CD4-positive, CD25-positive, alpha-beta regulatory T cell (primary cell): ENCODE measurements at regions not wholly inside any gene's neighbourhood (a gene's known extent, or its start where the extent isn't known, plus 50 kb on each side); places are given as distances from the start of the nearest gene placed in this dataset.
A peak's percentile ranks its signal among the peaks of the same experiment; 100 is the strongest.
"Not testable (repeated sequence)": the region's sequence is repeated elsewhere in the genome, so short reads cannot be mapped to it uniquely, and the experiment has no call there.

Source experiments
- ATAC-seq, 2 donors: fragments of 150-1000 bp; cut with Tn5 transposase; one replicate each; pipeline ENCODE4 v1.10.0; 2021; ENCODE audit warnings: low read depth in 2 of 2, moderate number of reproducible peaks in 2 of 2, moderate library complexity in 1 of 2
- DNase-seq, 3 donors: peaks; one replicate each; pipeline versions ENCODE4 v3.0.0 to v3.0.0-alpha.2; 2012 to 2022; ENCODE audit warnings: mixed read lengths in 1 of 3
- H3K27ac ChIP-seq: one replicate; pipeline ENCODE4 v1.7.0; 2013; ENCODE audit warnings: mild to moderate bottlenecking, low read length; ENCODE audit not compliant: insufficient read depth, poor library complexity, severe bottlenecking
- H3K27me3 ChIP-seq: one replicate; pipeline ENCODE4 v1.7.0; 2013; ENCODE audit warnings: low read length; ENCODE audit not compliant: control insufficient read depth, insufficient read depth
- H3K36me3 ChIP-seq: one replicate; pipeline ENCODE4 v1.7.0; 2013; ENCODE audit warnings: mild to moderate bottlenecking, low read length, moderate library complexity; ENCODE audit not compliant: control insufficient read depth, insufficient read depth
- H3K4me1 ChIP-seq: 2 replicates; pipeline ENCODE4 v1.7.0; 2013; ENCODE audit warnings: mild to moderate bottlenecking, low read length; ENCODE audit not compliant: insufficient read depth, control insufficient read depth, poor library complexity, severe bottlenecking
- H3K4me3 ChIP-seq: one replicate; pipeline ENCODE4 v1.7.0; 2013; ENCODE audit warnings: low read depth, mild to moderate bottlenecking, low read length, moderate library complexity
- H3K9me3 ChIP-seq, 2 experiments: 1 replicate in 1 of 2; 2 replicates in 1 of 2; pipeline ENCODE4 v1.7.0; 2013; ENCODE audit warnings: low read length in 2 of 2, mild to moderate bottlenecking in 1 of 2, moderate library complexity in 1 of 2; ENCODE audit not compliant: control insufficient read depth in 2 of 2
- H3K27ac Mint-ChIP-seq, 3 donors: one replicate each; pipeline ENCODE4 v1.8.0; 2020 to 2022; ENCODE audit warnings: mild to moderate bottlenecking in 3 of 3, mixed read lengths in 3 of 3, moderate library complexity in 2 of 3
- H3K27me3 Mint-ChIP-seq: one replicate; pipeline ENCODE4 v1.8.0; 2022; ENCODE audit warnings: mild to moderate bottlenecking, mixed read lengths
- H3K36me3 Mint-ChIP-seq: one replicate; pipeline ENCODE4 v1.8.0; 2020; ENCODE audit warnings: mixed read lengths
- H3K4me1 Mint-ChIP-seq, 4 donors: one replicate each; pipeline ENCODE4 v1.8.0; 2020 to 2022; ENCODE audit warnings: mixed read lengths in 4 of 4, mild to moderate bottlenecking in 1 of 4
- H3K4me3 Mint-ChIP-seq, 4 donors: one replicate each; pipeline ENCODE4 v1.8.0; 2020 to 2022; ENCODE audit warnings: mild to moderate bottlenecking in 4 of 4, mixed read lengths in 4 of 4, moderate library complexity in 3 of 4
- H3K9me3 Mint-ChIP-seq, 7 donors: one replicate each; pipeline ENCODE4 v1.8.0; 2020 to 2022; ENCODE audit warnings: mixed read lengths in 7 of 7, mild to moderate bottlenecking in 3 of 7, moderate library complexity in 2 of 7

DNA sequence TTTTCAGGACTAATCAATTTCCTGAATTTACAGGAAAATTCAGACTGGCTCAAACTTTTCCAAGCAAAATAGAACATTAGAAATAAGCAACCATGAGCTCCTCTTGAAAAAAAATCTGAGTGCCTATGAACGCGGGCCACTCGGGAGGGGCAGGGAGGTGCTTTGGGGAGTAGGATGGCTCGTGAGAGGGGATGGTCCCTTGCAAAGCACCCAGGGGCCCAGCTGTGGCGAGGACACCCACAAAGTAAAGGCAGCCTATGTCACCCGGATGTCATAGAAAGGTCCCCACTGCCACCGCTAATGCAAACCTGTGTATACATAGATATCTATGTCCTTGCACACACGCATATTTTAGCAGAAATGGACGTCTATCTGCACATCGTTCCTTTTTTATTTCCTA, 309.9 kb downstream of the ADGRD1 start:
- no peak for ATAC-seq
- Mint-ChIP-seq H3K9me3 (no peaks in the 10 kb centered on the region), H3K36me3 (no peaks in the 10 kb centered on the region), H3K4me1 (peaks cover 0 to 2% (median 0%) of the 10 kb centered on the region in 4 donors), H3K4me3 (no peak overlapping the region), H3K27me3 (no peaks in the 10 kb centered on the region), H3K27ac (peak overlapping the region in 1 of 3 donors; percentile 68)
- no peak for DNase-seq
- Histone ChIP-seq H3K4me1 (no peaks in the 10 kb centered on the region), H3K27me3 (no peaks in the 10 kb centered on the region), H3K9me3 (no peaks in the 10 kb centered on the region), H3K36me3 (no peaks in the 10 kb centered on the region), H3K27ac (no peak overlapping the region), H3K4me3 (no peak overlapping the region)

DNA sequence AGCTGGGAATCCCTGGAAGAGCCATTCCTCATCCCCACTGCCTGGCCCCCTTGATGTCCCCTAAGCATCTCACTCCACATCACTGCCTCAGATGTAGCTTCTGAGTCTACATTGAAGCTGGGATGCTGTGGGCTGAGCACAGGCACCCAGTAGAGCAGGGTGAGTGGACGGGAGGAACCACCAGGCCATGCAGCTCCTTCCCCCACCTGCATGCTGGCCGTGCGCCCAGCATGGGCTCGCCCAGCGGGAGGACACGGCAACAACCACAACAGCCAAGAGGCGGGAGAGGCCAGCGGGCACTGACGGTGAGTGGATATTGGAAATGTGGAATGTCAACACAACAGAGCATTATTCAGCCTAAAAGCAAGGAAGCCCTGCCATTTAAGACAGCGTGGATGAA, 310.9 kb downstream of the ADGRD1 start:
- Mint-ChIP-seq H3K4me1 (peaks cover 0 to 2% (median 0%) of the 10 kb centered on the region in 4 donors), H3K36me3 (no peaks in the 10 kb centered on the region), H3K27ac (no peak overlapping the region), H3K27me3 (no peaks in the 10 kb centered on the region), H3K9me3 (no peaks in the 10 kb centered on the region), H3K4me3 (no peak overlapping the region)
- Histone ChIP-seq H3K36me3 (no peaks in the 10 kb centered on the region), H3K9me3 (no peaks in the 10 kb centered on the region), H3K4me3 (no peak overlapping the region), H3K4me1 (no peaks in the 10 kb centered on the region), H3K27me3 (no peaks in the 10 kb centered on the region), H3K27ac (no peak overlapping the region)
- no peak for DNase-seq
- ATAC-seq, result no peak

DNA sequence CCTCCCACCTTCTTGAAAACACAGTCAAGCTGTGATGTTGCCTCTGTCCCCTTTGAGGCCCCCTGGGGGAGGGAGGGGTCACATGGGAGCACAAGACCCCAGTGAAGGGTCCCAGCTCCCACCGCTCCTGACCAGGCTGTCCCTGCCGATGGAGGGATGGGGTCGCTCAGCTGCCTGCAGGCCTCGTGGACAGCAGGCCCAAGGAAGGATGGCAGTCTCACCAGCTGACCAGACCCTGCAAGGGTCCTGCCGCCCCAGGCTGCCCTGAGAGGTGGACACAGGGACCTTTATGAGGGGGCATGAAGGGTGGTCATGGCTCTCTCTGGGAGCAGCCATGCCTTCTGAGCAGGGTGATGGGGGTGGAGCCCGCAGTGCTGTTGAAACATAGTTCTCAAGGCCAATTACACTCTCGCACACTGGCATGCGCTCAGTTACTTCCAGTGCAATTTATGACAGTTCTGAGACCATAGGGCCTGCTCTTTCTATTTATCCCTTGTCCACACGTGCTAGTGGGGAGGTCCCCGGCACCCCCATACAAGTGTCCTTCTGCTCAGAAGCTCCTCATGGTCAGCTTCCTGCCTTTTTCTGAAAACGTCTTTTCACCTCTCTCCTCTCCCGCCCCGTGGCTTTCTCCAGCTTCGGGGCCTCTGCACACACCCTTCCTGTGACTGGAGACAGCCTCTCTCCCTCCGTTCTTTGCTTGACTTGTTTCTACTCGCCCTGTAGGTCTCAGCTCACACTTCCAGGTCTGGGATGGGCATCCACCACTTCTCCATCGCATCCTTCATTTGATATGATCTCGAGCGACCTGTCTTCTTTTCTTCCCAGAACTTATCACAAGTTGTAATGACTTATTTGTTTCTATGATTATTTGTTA, 313.1 kb downstream of the ADGRD1 start:
- Mint-ChIP-seq H3K36me3 (no peaks in the 10 kb centered on the region), H3K27me3 (no peaks in the 10 kb centered on the region)

DNA sequence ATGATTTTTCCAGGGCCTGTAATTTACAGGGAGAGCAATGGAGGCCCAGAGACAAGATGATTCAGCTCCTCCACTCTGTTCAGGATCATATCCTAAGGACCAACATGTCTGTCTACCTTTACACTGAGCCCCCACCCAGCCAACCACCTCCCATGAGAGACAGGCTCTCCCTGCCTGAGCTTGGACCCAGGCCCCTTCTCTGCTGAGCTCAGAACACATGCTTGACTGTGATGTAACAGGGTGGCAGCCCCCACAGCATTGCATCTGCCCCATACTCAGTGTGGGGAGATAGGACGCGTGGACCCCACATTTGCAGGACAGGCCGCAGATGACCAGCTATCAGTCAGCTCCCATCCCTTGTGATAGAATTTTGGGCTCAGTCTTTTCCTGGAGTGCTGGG, 313.9 kb downstream of the ADGRD1 start:
- H3K4me1 Mint-ChIP-seq, result peaks cover 0 to 2% (median 0%) of the 10 kb centered on the region in 4 donors

More for the DNA sequence above, 313.1 kb downstream of the ADGRD1 start:
- Histone ChIP-seq H3K27me3 (no peaks in the 10 kb centered on the region), H3K4me3 (no peak overlapping the region), H3K4me1 (no peaks in the 10 kb centered on the region), H3K27ac (no peak overlapping the region), H3K36me3 (no peaks in the 10 kb centered on the region), H3K9me3 (no peaks in the 10 kb centered on the region)
- ATAC-seq (no peak), DNase-seq (no peak)
- Mint-ChIP-seq H3K4me3 (no peak overlapping the region), H3K9me3 (no peaks in the 10 kb centered on the region), H3K4me1 (peaks cover 0 to 2% (median 0%) of the 10 kb centered on the region in 4 donors), H3K27ac (no peak overlapping the region)

DNA sequence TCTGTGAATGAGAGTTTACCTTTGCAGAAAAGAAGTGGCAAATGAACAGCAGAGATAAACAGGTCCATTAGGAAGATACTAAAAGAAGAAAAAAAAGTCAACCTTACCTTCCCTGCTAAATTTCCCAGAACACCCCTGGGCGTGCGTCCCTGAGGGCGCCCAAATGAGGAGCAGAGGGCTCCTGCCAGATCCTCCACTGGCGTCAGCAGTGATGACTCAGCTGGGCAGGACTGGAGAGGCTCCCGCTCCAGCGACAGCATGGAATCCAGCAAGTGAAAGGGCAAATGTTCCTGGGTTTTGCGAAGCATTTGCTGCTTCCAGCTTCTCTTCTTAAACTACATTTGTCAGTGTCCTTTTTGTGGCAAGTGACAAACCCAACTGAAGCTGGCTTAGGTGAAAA, 314.4 kb downstream of the ADGRD1 start:
- H3K27me3 Mint-ChIP-seq, DNase-seq, H3K27ac Mint-ChIP-seq: not testable (repeated sequence)

More for the DNA sequence above, 313.9 kb downstream of the ADGRD1 start:
- no peak for ATAC-seq
- Mint-ChIP-seq H3K4me3 (no peak overlapping the region), H3K27me3 (no peaks in the 10 kb centered on the region), H3K36me3 (no peaks in the 10 kb centered on the region), H3K27ac (no peak overlapping the region), H3K9me3 (no peaks in the 10 kb centered on the region)
- no peak for DNase-seq
- H3K4me3 ChIP-seq, result no peak overlapping the region
- no peaks in the 10 kb centered on the region for H3K27me3 ChIP-seq
- no peak overlapping the region for H3K27ac ChIP-seq
- H3K9me3 ChIP-seq, result no peaks in the 10 kb centered on the region
- no peaks in the 10 kb centered on the region for H3K4me1 ChIP-seq
- no peaks in the 10 kb centered on the region for H3K36me3 ChIP-seq

DNA sequence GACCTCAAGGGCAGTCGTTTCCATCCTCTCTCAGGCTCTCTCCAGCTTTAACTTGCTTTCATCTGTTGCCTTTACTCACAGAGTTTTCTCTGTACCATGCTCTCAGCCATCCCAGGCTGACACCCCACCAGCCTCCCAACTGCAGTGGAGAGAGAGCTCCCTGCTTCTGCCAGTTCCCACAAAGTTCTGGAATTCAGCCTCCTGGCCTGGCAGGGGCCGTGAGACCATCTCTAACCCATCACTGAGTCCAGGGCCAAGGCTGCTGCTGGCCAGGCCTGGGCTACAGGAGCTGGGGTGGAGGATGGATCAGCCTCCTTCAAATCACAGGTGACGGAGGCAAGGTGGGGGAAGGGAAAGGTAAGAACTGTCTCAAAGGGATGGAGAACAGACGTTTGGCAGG, 314.9 kb downstream of the ADGRD1 start:
- H3K4me3 ChIP-seq, H3K36me3 ChIP-seq, H3K27me3 ChIP-seq, H3K4me3 Mint-ChIP-seq, H3K36me3 Mint-ChIP-seq, ATAC-seq, H3K4me1 ChIP-seq, DNase-seq, H3K9me3 ChIP-seq, H3K4me1 Mint-ChIP-seq, H3K9me3 Mint-ChIP-seq, H3K27ac Mint-ChIP-seq, H3K27ac ChIP-seq, H3K27me3 Mint-ChIP-seq: not testable (repeated sequence)

More for the DNA sequence above, 314.4 kb downstream of the ADGRD1 start:
- H3K4me3 Mint-ChIP-seq, H3K4me1 ChIP-seq, H3K4me3 ChIP-seq, H3K36me3 ChIP-seq, H3K27ac ChIP-seq, H3K27me3 ChIP-seq, H3K36me3 Mint-ChIP-seq, H3K9me3 Mint-ChIP-seq, ATAC-seq, H3K4me1 Mint-ChIP-seq, H3K9me3 ChIP-seq: not testable (repeated sequence)

DNA sequence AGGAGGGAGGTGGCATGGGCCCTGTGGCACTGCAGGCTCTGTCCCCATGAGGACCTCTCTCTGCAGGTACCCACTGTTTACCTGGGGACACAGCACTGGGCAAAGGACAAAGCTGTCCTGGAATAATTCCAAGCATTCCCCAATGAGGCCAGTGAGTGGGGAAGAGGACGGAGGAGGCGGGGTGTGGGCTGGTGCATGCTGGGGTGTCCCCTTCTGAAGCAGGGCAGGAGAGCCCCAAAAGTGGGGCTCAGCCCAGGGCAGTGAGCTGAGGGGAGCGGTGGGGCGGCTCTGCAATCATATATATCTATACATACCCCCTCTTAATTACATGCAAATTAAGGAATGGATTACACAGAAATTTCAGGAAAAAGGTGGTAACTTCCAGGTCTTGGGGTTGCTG, 315.8 kb downstream of the ADGRD1 start:
- H3K27me3 ChIP-seq, result no peaks in the 10 kb centered on the region
- no peaks in the 10 kb centered on the region for H3K36me3 ChIP-seq
- H3K4me3 Mint-ChIP-seq, result no peak overlapping the region
- no peaks in the 10 kb centered on the region for H3K4me1 Mint-ChIP-seq
- H3K9me3 ChIP-seq, result no peaks in the 10 kb centered on the region
- no peak overlapping the region for H3K4me3 ChIP-seq
- ATAC-seq (no peak), DNase-seq (no peak)
- H3K4me1 ChIP-seq, result no peaks in the 10 kb centered on the region
- H3K36me3 Mint-ChIP-seq, result no peaks in the 10 kb centered on the region
- H3K27ac ChIP-seq, result no peak overlapping the region
- no peaks in the 10 kb centered on the region for H3K27me3 Mint-ChIP-seq
- no peak overlapping the region for H3K27ac Mint-ChIP-seq
- no peaks in the 10 kb centered on the region for H3K9me3 Mint-ChIP-seq

DNA sequence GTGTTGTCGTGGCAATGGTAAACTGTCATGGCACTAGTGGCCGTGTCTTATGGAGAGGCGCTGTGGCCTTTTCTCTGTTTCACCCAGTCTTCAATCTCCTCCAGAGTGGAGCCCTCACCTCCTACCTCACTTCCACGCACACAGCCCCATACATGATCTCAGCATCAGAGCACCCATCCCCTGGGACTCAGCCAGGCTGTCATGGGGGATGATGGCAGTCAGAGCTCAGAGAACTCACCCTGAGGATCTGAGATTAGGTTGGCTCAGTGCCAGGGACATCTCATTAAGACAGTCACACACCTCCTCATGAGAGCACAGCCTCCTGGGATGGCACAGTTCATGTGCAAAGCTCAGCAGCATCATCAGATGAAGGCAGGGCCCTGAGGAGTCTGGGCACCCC, 316.3 kb downstream of the ADGRD1 start:
- not testable (repeated sequence) for H3K4me3 Mint-ChIP-seq, H3K27me3 Mint-ChIP-seq, H3K4me1 Mint-ChIP-seq

More for the DNA sequence above, 316.3 kb downstream of the ADGRD1 start:
- H3K4me3 ChIP-seq, H3K4me1 ChIP-seq, H3K27ac Mint-ChIP-seq, H3K36me3 Mint-ChIP-seq, H3K36me3 ChIP-seq, H3K27ac ChIP-seq, ATAC-seq, H3K27me3 ChIP-seq, DNase-seq, H3K9me3 Mint-ChIP-seq, H3K9me3 ChIP-seq: not testable (repeated sequence)
